ENCODE measurements at regions not wholly inside any gene's neighbourhood (a gene's known extent, or its start where the extent isn't known, plus 50 kb on each side); places are given as distances from the start of the nearest gene placed in this dataset.

DNA sequence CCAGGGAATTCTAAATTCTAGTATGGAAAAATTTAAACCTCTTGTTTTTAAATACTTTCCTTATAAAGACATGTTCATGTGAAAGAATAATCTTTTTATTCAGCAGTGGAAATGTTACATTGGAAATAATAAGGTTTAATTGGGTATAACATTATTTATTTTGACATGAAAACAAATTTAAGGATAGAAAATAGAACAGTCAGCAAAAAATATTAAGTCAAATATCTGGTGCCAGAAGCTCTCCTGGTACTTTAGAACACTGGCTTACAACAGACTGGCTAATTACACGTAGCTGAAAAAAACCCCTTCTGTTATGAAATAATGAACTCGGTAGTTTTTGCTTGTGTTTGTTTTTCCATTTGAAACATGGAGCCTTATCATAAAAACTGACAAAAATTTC lies 447.9 kb downstream of the DSEL start:
- TF ChIP-seq ZFX (IDR thresholded peaks at IDR 0.05; ENCODE audit: borderline replicate concordance), result no peak
- TF ChIP-seq, protein P1, sequence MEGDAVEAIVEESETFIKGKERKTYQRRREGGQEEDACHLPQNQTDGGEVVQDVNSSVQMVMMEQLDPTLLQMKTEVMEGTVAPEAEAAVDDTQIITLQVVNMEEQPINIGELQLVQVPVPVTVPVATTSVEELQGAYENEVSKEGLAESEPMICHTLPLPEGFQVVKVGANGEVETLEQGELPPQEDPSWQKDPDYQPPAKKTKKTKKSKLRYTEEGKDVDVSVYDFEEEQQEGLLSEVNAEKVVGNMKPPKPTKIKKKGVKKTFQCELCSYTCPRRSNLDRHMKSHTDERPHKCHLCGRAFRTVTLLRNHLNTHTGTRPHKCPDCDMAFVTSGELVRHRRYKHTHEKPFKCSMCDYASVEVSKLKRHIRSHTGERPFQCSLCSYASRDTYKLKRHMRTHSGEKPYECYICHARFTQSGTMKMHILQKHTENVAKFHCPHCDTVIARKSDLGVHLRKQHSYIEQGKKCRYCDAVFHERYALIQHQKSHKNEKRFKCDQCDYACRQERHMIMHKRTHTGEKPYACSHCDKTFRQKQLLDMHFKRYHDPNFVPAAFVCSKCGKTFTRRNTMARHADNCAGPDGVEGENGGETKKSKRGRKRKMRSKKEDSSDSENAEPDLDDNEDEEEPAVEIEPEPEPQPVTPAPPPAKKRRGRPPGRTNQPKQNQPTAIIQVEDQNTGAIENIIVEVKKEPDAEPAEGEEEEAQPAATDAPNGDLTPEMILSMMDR (IDR thresholded peaks at IDR 0.05), result no peak
- no peak overlapping the region for H3K27ac ChIP-seq

DNA sequence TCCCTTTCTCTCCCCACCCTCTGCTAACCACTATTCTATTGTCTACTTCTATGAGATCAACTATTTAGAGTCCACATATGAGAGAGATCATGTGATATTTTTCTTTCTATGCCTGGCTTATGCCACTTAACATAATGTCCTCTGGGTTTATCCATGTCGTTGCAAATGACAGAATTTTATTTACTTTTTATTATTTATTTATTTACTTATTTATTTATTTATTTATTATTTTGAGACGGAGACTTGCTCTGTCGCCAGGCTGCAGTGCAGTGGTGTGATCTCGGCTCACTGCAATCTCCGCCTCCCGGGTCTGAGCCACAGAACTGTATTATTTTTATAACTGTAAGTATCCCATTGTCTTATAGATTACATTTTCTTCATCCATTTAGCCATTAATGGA lies 443.4 kb upstream of the CDH19 start:
- TF ChIP-seq, protein P1 (IDR thresholded peaks at IDR 0.05), result no peak
- no peak for TF ChIP-seq ZFX (IDR thresholded peaks at IDR 0.05; ENCODE audit: borderline replicate concordance)
- no peak overlapping the region for H3K27ac ChIP-seq

DNA sequence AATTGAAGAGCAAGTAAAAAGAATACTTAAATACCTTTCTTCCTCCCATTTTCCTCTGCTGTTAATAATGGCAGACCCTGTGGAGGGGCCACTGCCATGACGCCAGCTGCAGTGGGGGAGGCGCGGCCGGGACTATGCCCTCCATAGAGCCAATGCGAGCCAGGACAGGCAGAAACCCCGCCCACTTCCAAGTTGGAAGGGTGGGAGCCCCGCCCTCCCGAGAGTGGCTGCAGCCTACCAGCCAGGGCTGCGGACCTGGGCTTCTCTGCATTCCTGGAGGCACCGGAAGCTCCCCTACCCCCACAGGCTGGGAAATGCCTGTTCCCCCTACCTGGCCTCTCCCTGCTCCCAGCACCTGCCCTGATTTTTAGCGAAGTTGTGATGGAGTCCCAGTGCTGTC lies 439.4 kb upstream of the CDH19 start:
- no peak for TF ChIP-seq ZFX (IDR thresholded peaks at IDR 0.05; ENCODE audit: borderline replicate concordance)
- TF ChIP-seq, protein P1 (IDR thresholded peaks at IDR 0.05), result no peak
- no peak overlapping the region for H3K27ac ChIP-seq

DNA sequence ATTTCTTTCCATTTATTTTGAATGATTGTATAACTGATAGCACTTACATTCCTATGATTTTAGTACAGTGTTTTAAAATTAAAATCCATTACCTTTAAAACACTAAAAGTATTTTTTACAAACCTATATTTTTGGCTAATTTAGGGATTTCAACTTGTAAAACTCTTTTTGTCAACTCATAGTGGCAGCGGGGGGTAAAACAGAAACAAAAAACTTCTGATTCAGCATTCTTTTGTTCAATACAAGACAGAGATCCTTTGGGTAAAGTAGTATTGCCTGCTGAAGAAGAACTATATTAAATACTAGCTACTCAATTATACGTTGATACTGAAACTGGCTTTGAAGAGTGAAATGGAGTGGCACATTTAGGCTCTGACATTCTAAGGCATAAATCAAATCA lies 437.4 kb upstream of the CDH19 start:
- no peak overlapping the region for H3K27ac ChIP-seq
- no peak for TF ChIP-seq ZFX (IDR thresholded peaks at IDR 0.05; ENCODE audit: borderline replicate concordance)
- TF ChIP-seq, protein P1 (IDR thresholded peaks at IDR 0.05), result no peak

DNA sequence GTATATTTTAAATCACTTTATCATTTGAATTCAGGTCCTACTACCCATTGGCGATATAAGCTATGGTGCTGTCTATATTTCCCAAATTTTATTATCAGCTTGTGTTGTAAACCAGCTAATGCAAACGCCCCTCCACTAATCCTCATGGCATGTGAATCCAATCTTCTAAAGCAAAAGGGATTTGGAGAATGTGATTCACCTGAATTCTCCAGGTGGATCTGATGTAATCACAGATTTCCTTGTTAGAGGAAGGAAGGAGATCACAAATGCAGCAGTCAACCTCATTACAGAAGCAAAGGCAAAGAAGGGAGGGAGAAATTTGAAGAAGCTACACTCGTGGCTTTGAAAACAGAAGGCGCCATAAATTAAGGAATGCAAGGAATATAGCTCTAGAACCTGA lies 431.1 kb upstream of the CDH19 start:
- TF ChIP-seq, protein P1 (IDR thresholded peaks at IDR 0.05), result no peak
- no peak for TF ChIP-seq ZFX (IDR thresholded peaks at IDR 0.05; ENCODE audit: borderline replicate concordance)
- H3K27ac ChIP-seq, result no peak overlapping the region

DNA sequence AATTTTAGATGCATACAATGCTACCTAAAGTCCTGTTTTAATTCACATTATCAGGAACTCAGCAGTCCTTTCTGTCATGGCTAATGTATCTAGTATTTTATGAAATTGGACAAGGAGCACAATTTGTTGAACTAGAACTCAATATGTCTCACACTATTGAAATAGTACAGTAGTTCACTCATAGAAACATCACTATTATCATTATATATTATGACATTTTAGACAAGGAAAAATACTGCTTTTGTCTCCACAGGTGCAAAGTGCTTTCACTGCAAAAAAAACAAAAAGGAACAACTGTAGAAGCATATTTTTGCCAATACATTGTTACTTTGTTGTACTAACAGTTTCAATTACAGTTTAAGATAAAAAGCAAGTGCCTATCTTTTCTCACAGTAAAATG lies 419.2 kb upstream of the CDH19 start:
- no peak overlapping the region for H3K27ac ChIP-seq
- TF ChIP-seq ZFX (IDR thresholded peaks at IDR 0.05; ENCODE audit: borderline replicate concordance), result no peak
- TF ChIP-seq, protein P1 (IDR thresholded peaks at IDR 0.05), result no peak

DNA sequence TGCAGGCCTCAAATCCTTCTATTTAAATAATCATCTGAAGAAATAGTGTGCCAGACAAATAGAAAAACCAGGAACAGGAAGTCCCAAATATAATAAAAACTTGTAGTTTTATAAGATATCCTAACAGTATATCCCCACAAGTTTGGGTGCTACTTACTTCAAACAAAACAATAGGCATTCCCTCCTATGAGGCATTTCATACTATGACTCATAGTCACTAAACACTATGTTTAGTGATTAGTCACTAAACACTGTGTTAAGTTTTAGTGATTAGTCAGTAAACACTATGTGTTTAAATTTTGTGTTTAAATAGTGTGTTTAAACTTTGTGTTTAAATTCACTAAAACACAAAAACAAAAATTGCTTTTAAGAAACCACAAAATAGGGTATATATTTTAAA lies 407.0 kb upstream of the CDH19 start:
- no peak overlapping the region for H3K27ac ChIP-seq
- TF ChIP-seq ZFX (IDR thresholded peaks at IDR 0.05; ENCODE audit: borderline replicate concordance), result no peak
- TF ChIP-seq, protein P1 (IDR thresholded peaks at IDR 0.05), result no peak

Data from 22Rv1 (cell line).